Dermis microvascular lymphatic vessel endothelial cell (primary cell): ENCODE measurements at regions not wholly inside any gene's neighbourhood (a gene's known extent, or its start where the extent isn't known, plus 50 kb on each side); places are given as distances from the start of the nearest gene placed in this dataset.

Experiments
- DNase-seq, 2 donors: peaks; one replicate each; pipeline versions ENCODE4 v3.0.0 to v3.0.0-alpha.2; 2010; ENCODE audit warnings: low read depth in 2 of 2

GRCh38 chr7:46257761-46258448, 336.8 kb upstream of the IGFBP3 start:
- DNase-seq: peak; percentile 9 to 50

GRCh38 chr7:46256870-46257661, 336.0 kb upstream of the IGFBP3 start:
- DNase-seq: no peak

- no peak for DNase-seq
These were observed 332.4 kb upstream of the IGFBP3 start for GRCh38 chr7:46253520-46253919.

- no peak for DNase-seq
These were observed 326.6 kb upstream of the IGFBP3 start for GRCh38 chr7:46247664-46248063.

GRCh38 chr7:46245586-46246111, 324.6 kb upstream of the IGFBP3 start:
- DNase-seq: peak in 1 of 2 donors; percentile 22

GRCh38 chr7:46244757-46245156, 323.7 kb upstream of the IGFBP3 start:
- DNase-seq: no peak

GRCh38 chr7:46243406-46243805, 322.3 kb upstream of the IGFBP3 start:
- no peak for DNase-seq

GRCh38 chr7:46239846-46240245, 318.8 kb upstream of the IGFBP3 start:
- DNase-seq: no peak

GRCh38 chr7:46237466-46237865, 316.4 kb upstream of the IGFBP3 start:
- no peak for DNase-seq

GRCh38 chr7:46233585-46234329, 312.7 kb upstream of the IGFBP3 start:
- no peak for DNase-seq

GRCh38 chr7:46230990-46231305, 309.9 kb upstream of the IGFBP3 start:
- DNase-seq: no peak

GRCh38 chr7:46230298-46230989, 309.4 kb upstream of the IGFBP3 start:
- no peak for DNase-seq

- DNase-seq: no peak
These were observed 308.3 kb upstream of the IGFBP3 start for GRCh38 chr7:46229409-46229808.

GRCh38 chr7:46226860-46227259, 305.8 kb upstream of the IGFBP3 start:
- DNase-seq: no peak

GRCh38 chr7:46224363-46224762, 303.3 kb upstream of the IGFBP3 start:
- no peak for DNase-seq

GRCh38 chr7:46220066-46220630, 299.1 kb upstream of the IGFBP3 start:
- DNase-seq: no peak

GRCh38 chr7:46218461-46219200, 297.6 kb upstream of the IGFBP3 start:
- no peak for DNase-seq

GRCh38 chr7:46215987-46216567, 295.0 kb upstream of the IGFBP3 start:
- DNase-seq: no peak

GRCh38 chr7:46214526-46214925, 293.5 kb upstream of the IGFBP3 start:
- no peak for DNase-seq

- DNase-seq: no peak
These were observed 292.1 kb upstream of the IGFBP3 start for GRCh38 chr7:46213154-46213537.
